ENCODE measurements at regions not wholly inside any gene's neighbourhood (a gene's known extent, or its start where the extent isn't known, plus 50 kb on each side); places are given as distances from the start of the nearest gene placed in this dataset.

DNA sequence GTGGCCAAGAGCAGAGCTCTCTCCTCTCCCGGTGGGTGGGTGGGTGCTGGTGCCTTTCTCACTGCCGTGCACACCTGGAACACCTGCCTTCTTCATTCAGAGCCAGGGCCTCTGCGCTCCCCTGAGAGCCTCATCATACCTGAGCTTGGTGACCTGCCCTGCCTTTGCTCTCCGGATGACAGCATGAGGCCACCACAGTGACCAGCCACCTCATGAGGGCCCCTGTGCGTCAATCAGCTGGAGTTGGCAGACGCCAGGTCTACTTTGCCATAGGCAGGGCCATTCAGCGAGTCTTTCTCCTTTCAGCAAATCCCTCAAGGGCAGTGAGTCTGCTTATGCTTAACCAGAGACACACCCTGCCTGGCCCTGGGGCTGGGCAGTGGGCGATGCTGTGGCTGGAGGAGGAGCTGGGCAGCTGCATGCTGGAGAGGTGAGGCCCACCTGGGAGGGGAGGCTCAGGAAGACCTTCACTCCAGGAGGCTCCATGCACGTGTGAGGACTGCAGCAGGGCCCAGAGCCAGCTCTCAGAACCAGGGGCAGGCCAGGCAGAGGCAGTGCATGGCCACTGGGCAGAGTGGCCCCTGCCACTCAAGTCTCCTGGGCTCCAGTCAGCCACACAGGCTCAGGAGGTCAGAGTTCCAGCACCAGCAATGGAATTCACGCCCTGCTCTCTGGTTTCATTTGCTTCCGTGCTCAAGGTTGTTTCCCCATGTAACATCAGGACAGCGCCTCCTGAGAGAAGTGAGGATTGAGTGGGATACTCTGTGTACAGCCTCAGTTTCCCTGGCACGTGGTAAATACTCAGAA is 417.5 kb upstream of the MYT1L start:
- TF ChIP-seq CTCF (IDR thresholded peaks at IDR 0.05), result no peak
- TF ChIP-seq POLR2A (IDR thresholded peaks at IDR 0.05), result no peak
- TF ChIP-seq EP300 (IDR thresholded peaks at IDR 0.05), result no peak
